Stomach (tissue), 8 donors: ENCODE measurements at regions not wholly inside any gene's neighbourhood (a gene's known extent, or its start where the extent isn't known, plus 50 kb on each side); places are given as distances from the start of the nearest gene placed in this dataset.

ENCODE experiments used
- DNase-seq, 2 donors: peaks; one replicate each; pipeline versions ENCODE4 v3.0.0 to v3.0.0-alpha.2; 2013 to 2019
- H3K27ac ChIP-seq, 5 donors: fragments of 200-600 bp in 4 of 5; sonication (generic) in 4 of 5; one replicate each; pipeline ENCODE4 v1.5.1; 2013 to 2019; ENCODE audit warnings: mild to moderate bottlenecking in 1 of 5, moderate library complexity in 1 of 5
- H3K27me3 ChIP-seq, 3 donors: fragments of 200-600 bp; sonication (generic); one replicate each; pipeline ENCODE4 v1.5.1; 2017 to 2019; ENCODE audit warnings: mixed run types in 1 of 3
- H3K36me3 ChIP-seq, 4 donors: fragments of 200-600 bp; sonication (generic); 1 replicate in 3 of 4; 2 replicates in 1 of 4; pipeline ENCODE4 v1.5.1; 2016 to 2019
- H3K4me1 ChIP-seq, 4 donors: fragments of 200-600 bp; sonication (generic); one replicate each; pipeline ENCODE4 v1.5.1; 2016 to 2019
- H3K4me3 ChIP-seq, 4 donors: fragments of 200-600 bp; sonication (generic) in 3 of 4; one replicate each; pipeline ENCODE4 v1.5.1; 2016 to 2019; ENCODE audit warnings: mild to moderate bottlenecking in 1 of 4
- H3K9me3 ChIP-seq, 4 donors: fragments of 200-600 bp; sonication (generic); one replicate each; pipeline ENCODE4 v1.5.1; 2016 to 2019
- CTCF ChIP-seq, 7 experiments: fragments of 450-650 bp in 4 of 7; fragments of 200-600 bp in 3 of 7; sonication (generic) in 3 of 7; IDR thresholded peaks; one replicate each; pipeline ENCODE4 v1.5.1; 2016 to 2019; ENCODE audit warnings: antibody characterized with exemption in 7 of 7, control low read depth in 2 of 7, mild to moderate bottlenecking in 1 of 7
- EP300 ChIP-seq: sonication (generic); formaldehyde crosslinking; IDR thresholded peaks from one replicate; pipeline ENCODE4 v1.6.1; 2017; ENCODE audit warnings: antibody characterized with exemption
- POLR2A ChIP-seq, 4 donors: fragments of 450-650 bp; IDR thresholded peaks; one replicate each; pipeline ENCODE4 v1.6.1; 2016; ENCODE audit warnings: antibody characterized with exemption in 4 of 4, control low read depth in 2 of 4, mild to moderate bottlenecking in 1 of 4, moderate library complexity in 1 of 4
- POLR2AphosphoS5 ChIP-seq, 3 donors: sonication (generic); formaldehyde crosslinking; IDR thresholded peaks; one replicate each; pipeline ENCODE4 v1.6.1; 2016; ENCODE audit warnings: antibody characterized with exemption in 3 of 3
- WGBS, 5 donors: extraction: QIAGEN DNeasy Blood & Tissue Kit in 3 of 5; methylation state at CpG; one replicate each; pipeline versions ENCODE4 v1.1.5 to v1.1.7; 2013 to 2018; 5-methylcytosine and 5-hydroxymethylcytosine counted together
- intact Hi-C: fragments of 100-400 bp; cut with DNase I; formaldehyde crosslinking; loops from one replicate; pipeline ENCODE4 v1.15.1; 2023; ENCODE audit warnings: low total_unique reads
- donor health status: healthy with polysubstance abuse.
- donor health status: Bipolar disorder and iron deficiency.
- donor health status: healthy.

GRCh38 chr6:105763866-105764265, 322.3 kb upstream of the PRDM1 start:
- Histone ChIP-seq H3K27ac (no peak overlapping the region), H3K4me1 (peaks cover 3 to 32% (median 8%) of the 10 kb centered on the region in 4 donors), H3K9me3 (no peaks in the 10 kb centered on the region), H3K4me3 (no peak overlapping the region), H3K27me3 (no peaks in the 10 kb centered on the region), H3K36me3 (no peaks in the 10 kb centered on the region)
- DNase-seq, result no peak
- intact Hi-C loops, result no loop called here
- 89 to 93% (median 93%) methylated on average over 2 of the region's 2 CpGs for WGBS, 5 donors
- TF ChIP-seq CTCF (IDR thresholded peaks at IDR 0.05) (no peak), POLR2A (IDR thresholded peaks at IDR 0.05) (no peak), EP300 (no peak), POLR2AphosphoS5 (IDR thresholded peaks at IDR 0.05) (no peak)

- WGBS, 5 donors, result 47 to 72% (median 58%) methylated on average over 3 of the region's 3 CpGs
- DNase-seq, result no peak
- Histone ChIP-seq H3K9me3 (no peaks in the 10 kb centered on the region), H3K27me3 (no peaks in the 10 kb centered on the region), H3K4me1 (peaks cover 3 to 32% (median 8%) of the 10 kb centered on the region in 4 donors), H3K27ac (no peak overlapping the region), H3K36me3 (no peaks in the 10 kb centered on the region), H3K4me3 (no peak overlapping the region)
- intact Hi-C loops, result no loop called here
- no peak for TF ChIP-seq CTCF (IDR thresholded peaks at IDR 0.05)
- TF ChIP-seq POLR2A (IDR thresholded peaks at IDR 0.05), result no peak
- TF ChIP-seq EP300, result no peak
- TF ChIP-seq POLR2AphosphoS5 (IDR thresholded peaks at IDR 0.05), result no peak
These were observed 325.4 kb upstream of the PRDM1 start for GRCh38 chr6:105760746-105761145.

GRCh38 chr6:105759946-105760345, 326.2 kb upstream of the PRDM1 start:
- Histone ChIP-seq H3K27me3 (no peaks in the 10 kb centered on the region), H3K9me3 (no peaks in the 10 kb centered on the region), H3K36me3 (no peaks in the 10 kb centered on the region), H3K4me3 (no peak overlapping the region), H3K4me1 (peaks cover 3 to 32% (median 8%) of the 10 kb centered on the region in 4 donors), H3K27ac (no peak overlapping the region)
- TF ChIP-seq POLR2A (IDR thresholded peaks at IDR 0.05), result no peak
- TF ChIP-seq POLR2AphosphoS5 (IDR thresholded peaks at IDR 0.05), result no peak
- TF ChIP-seq EP300, result no peak
- TF ChIP-seq CTCF (IDR thresholded peaks at IDR 0.05), result no peak
- 55 to 74% (median 70%) methylated on average over 4 of the region's 4 CpGs for WGBS, 5 donors
- intact Hi-C loops, result no loop called here
- DNase-seq, result peak in 1 of 2 donors; percentile 25

GRCh38 chr6:105759015-105759414, 327.1 kb upstream of the PRDM1 start:
- intact Hi-C loops, result no loop called here
- Histone ChIP-seq H3K27ac (no peak overlapping the region), H3K9me3 (no peaks in the 10 kb centered on the region), H3K27me3 (no peaks in the 10 kb centered on the region), H3K4me1 (peaks cover 3 to 32% (median 8%) of the 10 kb centered on the region in 4 donors), H3K36me3 (no peaks in the 10 kb centered on the region), H3K4me3 (no peak overlapping the region)
- WGBS, 5 donors, result 75 to 100% (median 85%) methylated on average over 2 of the region's 2 CpGs
- DNase-seq, result peak in 1 of 2 donors; percentile 33
- TF ChIP-seq CTCF (IDR thresholded peaks at IDR 0.05), result no peak
- TF ChIP-seq EP300, result no peak
- no peak for TF ChIP-seq POLR2AphosphoS5 (IDR thresholded peaks at IDR 0.05)
- TF ChIP-seq POLR2A (IDR thresholded peaks at IDR 0.05), result no peak
